Activated CD4-positive, alpha-beta T cell treated with anti-CD3 and anti-CD28 coated beads, Interleukin-2, amount 10 ng/mL, durations not matched to agents 24 days and 14 days (primary cell): ENCODE measurements at regions not wholly inside any gene's neighbourhood (a gene's known extent, or its start where the extent isn't known, plus 50 kb on each side); places are given as distances from the start of the nearest gene placed in this dataset.

ENCODE experiments used
- DNase-seq: peaks from one replicate; pipeline ENCODE4 v3.0.0; 2022
- H3K27ac Mint-ChIP-seq: one replicate; pipeline ENCODE4 v1.8.0; 2022; ENCODE audit warnings: mild to moderate bottlenecking, mixed read lengths
- H3K27me3 Mint-ChIP-seq: one replicate; pipeline ENCODE4 v1.8.0; 2022; ENCODE audit warnings: mixed read lengths
- H3K36me3 Mint-ChIP-seq: one replicate; pipeline ENCODE4 v1.8.0; 2022; ENCODE audit warnings: low read depth, mild to moderate bottlenecking, mixed read lengths
- H3K4me1 Mint-ChIP-seq: one replicate; pipeline ENCODE4 v1.8.0; 2021; ENCODE audit warnings: mixed read lengths
- H3K4me3 Mint-ChIP-seq: one replicate; pipeline ENCODE4 v1.8.0; 2022; ENCODE audit warnings: mild to moderate bottlenecking, moderate library complexity, mixed read lengths
- H3K9me3 Mint-ChIP-seq: one replicate; pipeline ENCODE4 v1.8.0; 2021; ENCODE audit warnings: mixed read lengths
- intact Hi-C: fragments of 100-400 bp; cut with micrococcal nuclease; formaldehyde crosslinking; loops from one replicate; pipeline ENCODE4 v1.15.1; 2023

- intact Hi-C loops = no loop called here
- Mint-ChIP-seq H3K9me3 (no peaks in the 10 kb centered on the region), H3K36me3 (no peaks in the 10 kb centered on the region), H3K4me3 (no peak overlapping the region), H3K4me1 (peaks cover 4% of the 10 kb centered on the region), H3K27ac (no peak overlapping the region), H3K27me3 (peaks cover 1% of the 10 kb centered on the region)
- DNase-seq = no peak
Observed at GRCh38 chr11:130813638-130814037, 102.6 kb downstream of the SNX19 start.

GRCh38 chr11:130814440-130815096 lies 101.7 kb downstream of the SNX19 start:
- Mint-ChIP-seq H3K9me3 (no peaks in the 10 kb centered on the region), H3K4me1 (peaks cover 4% of the 10 kb centered on the region), H3K27ac (no peak overlapping the region), H3K36me3 (no peaks in the 10 kb centered on the region), H3K27me3 (peaks cover 1% of the 10 kb centered on the region), H3K4me3 (no peak overlapping the region)
- DNase-seq = no peak
- intact Hi-C loops = no loop called here

- no peak for DNase-seq
- Mint-ChIP-seq H3K9me3 (no peaks in the 10 kb centered on the region), H3K4me1 (peaks cover 4% of the 10 kb centered on the region), H3K27me3 (peaks cover 3% of the 10 kb centered on the region), H3K27ac (no peak overlapping the region), H3K36me3 (no peaks in the 10 kb centered on the region), H3K4me3 (no peak overlapping the region)
- intact Hi-C loops = no loop called here
Observed at GRCh38 chr11:130815097-130815802, 101.0 kb downstream of the SNX19 start.

- no peaks in the 10 kb centered on the region for H3K36me3 Mint-ChIP-seq
- H3K27me3 Mint-ChIP-seq = peaks cover 8% of the 10 kb centered on the region
- no peak for DNase-seq
- no peaks in the 10 kb centered on the region for H3K9me3 Mint-ChIP-seq
- H3K4me1 Mint-ChIP-seq = peaks cover 4% of the 10 kb centered on the region
- no peak overlapping the region for H3K27ac Mint-ChIP-seq
- intact Hi-C loops = no loop called here
- H3K4me3 Mint-ChIP-seq = no peak overlapping the region
Observed at GRCh38 chr11:130815956-130816355, 100.3 kb downstream of the SNX19 start.

- Mint-ChIP-seq H3K9me3 (no peaks in the 10 kb centered on the region), H3K27me3 (peaks cover 8% of the 10 kb centered on the region), H3K27ac (no peak overlapping the region), H3K4me3 (no peak overlapping the region), H3K36me3 (no peaks in the 10 kb centered on the region), H3K4me1 (peaks cover 4% of the 10 kb centered on the region)
- intact Hi-C loops = no loop called here
- no peak for DNase-seq
Observed at GRCh38 chr11:130816546-130817329, 99.5 kb downstream of the SNX19 start.

GRCh38 chr11:130817330-130817944 lies 98.8 kb downstream of the SNX19 start:
- Mint-ChIP-seq H3K4me1 (peaks cover 4% of the 10 kb centered on the region), H3K27ac (no peak overlapping the region), H3K9me3 (no peaks in the 10 kb centered on the region), H3K27me3 (peaks cover 8% of the 10 kb centered on the region), H3K4me3 (no peak overlapping the region), H3K36me3 (no peaks in the 10 kb centered on the region)
- DNase-seq = no peak
- intact Hi-C loops = no loop called here

GRCh38 chr11:130819625-130820024 lies 96.7 kb downstream of the SNX19 start:
- no peak for DNase-seq
- H3K4me3 Mint-ChIP-seq = no peak overlapping the region
- H3K27ac Mint-ChIP-seq = no peak overlapping the region
- intact Hi-C loops = no loop called here
- H3K36me3 Mint-ChIP-seq = no peaks in the 10 kb centered on the region
- peaks cover 8% of the 10 kb centered on the region for H3K27me3 Mint-ChIP-seq
- H3K9me3 Mint-ChIP-seq = no peaks in the 10 kb centered on the region
- H3K4me1 Mint-ChIP-seq = peaks cover 4% of the 10 kb centered on the region
